ENCODE measurements at regions not wholly inside any gene's neighbourhood (a gene's known extent, or its start where the extent isn't known, plus 50 kb on each side); places are given as distances from the start of the nearest gene placed in this dataset.

- TF ChIP-seq CTCF (IDR thresholded peaks at IDR 0.05; ENCODE audit: low read length, missing control alignments) = no peak
- H3K4me3 ChIP-seq (replicated peaks; ENCODE audit: low read depth, low read length) = no peak overlapping the region
- no peak for DNase-seq (ENCODE audit: low read depth)
Measured at GRCh38 chr2:15817748-15818147, 122.6 kb upstream of the MYCN start.

- no peak for TF ChIP-seq CTCF (IDR thresholded peaks at IDR 0.05; ENCODE audit: low read length, missing control alignments)
- H3K4me3 ChIP-seq (replicated peaks; ENCODE audit: low read depth, low read length) = no peak overlapping the region
- no peak for DNase-seq (ENCODE audit: low read depth)
Measured at GRCh38 chr2:15818318-15818753, 122.0 kb upstream of the MYCN start.

GRCh38 chr2:15818881-15819280 is 121.5 kb upstream of the MYCN start:
- no peak for DNase-seq (ENCODE audit: low read depth)
- TF ChIP-seq CTCF (IDR thresholded peaks at IDR 0.05; ENCODE audit: low read length, missing control alignments) = no peak
- H3K4me3 ChIP-seq (replicated peaks; ENCODE audit: low read depth, low read length) = no peak overlapping the region

GRCh38 chr2:15819562-15820256 is 120.6 kb upstream of the MYCN start:
- H3K4me3 ChIP-seq (replicated peaks; ENCODE audit: low read depth, low read length) = no peak overlapping the region
- DNase-seq (ENCODE audit: low read depth) = no peak

GRCh38 chr2:15820257-15820566 is 120.1 kb upstream of the MYCN start:
- no peak for TF ChIP-seq CTCF (IDR thresholded peaks at IDR 0.05; ENCODE audit: low read length, missing control alignments)
- H3K4me3 ChIP-seq (replicated peaks; ENCODE audit: low read depth, low read length) = no peak overlapping the region
- DNase-seq (ENCODE audit: low read depth) = no peak

More at GRCh38 chr2:15819562-15820256, 120.6 kb upstream of the MYCN start:
- TF ChIP-seq CTCF (IDR thresholded peaks at IDR 0.05; ENCODE audit: low read length, missing control alignments) = no peak

GRCh38 chr2:15820927-15821326 is 119.4 kb upstream of the MYCN start:
- no peak for TF ChIP-seq CTCF (IDR thresholded peaks at IDR 0.05; ENCODE audit: low read length, missing control alignments)
- H3K4me3 ChIP-seq (replicated peaks; ENCODE audit: low read depth, low read length) = no peak overlapping the region
- no peak for DNase-seq (ENCODE audit: low read depth)
